ENCODE measurements at regions not wholly inside any gene's neighbourhood (a gene's known extent, or its start where the extent isn't known, plus 50 kb on each side); places are given as distances from the start of the nearest gene placed in this dataset.

DNA sequence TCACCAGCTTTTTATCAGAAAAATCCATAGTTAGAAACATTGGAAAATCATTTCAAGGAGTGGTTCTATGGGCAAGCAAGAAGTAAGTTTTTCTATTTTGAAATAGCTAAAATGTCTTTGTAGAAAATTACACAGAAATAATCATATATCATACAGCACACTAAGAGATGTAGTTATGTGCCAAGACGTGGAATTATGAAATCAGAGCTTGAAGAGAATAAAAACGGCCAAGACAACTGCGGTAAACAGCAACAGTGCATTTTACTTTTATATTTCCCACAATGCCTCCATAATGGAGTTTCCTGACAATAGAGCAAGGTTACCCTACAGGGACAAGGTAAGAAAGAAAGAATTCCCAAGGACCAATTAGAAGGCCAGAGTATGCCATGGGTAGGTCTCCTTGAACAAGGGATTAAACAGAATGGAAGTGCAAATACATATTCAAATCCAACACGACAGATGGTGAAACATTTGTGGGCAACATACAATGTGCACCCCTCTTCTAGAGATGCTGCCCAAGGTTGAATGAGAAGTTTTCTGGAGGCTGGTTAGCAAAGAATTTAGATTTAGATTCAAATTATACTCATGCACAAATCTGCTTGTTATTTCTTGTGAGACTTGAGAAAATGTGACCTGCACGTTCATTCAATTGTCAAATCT, 76.1 kb upstream of the BTG1 start:
- DNase-seq, result no peak

DNA sequence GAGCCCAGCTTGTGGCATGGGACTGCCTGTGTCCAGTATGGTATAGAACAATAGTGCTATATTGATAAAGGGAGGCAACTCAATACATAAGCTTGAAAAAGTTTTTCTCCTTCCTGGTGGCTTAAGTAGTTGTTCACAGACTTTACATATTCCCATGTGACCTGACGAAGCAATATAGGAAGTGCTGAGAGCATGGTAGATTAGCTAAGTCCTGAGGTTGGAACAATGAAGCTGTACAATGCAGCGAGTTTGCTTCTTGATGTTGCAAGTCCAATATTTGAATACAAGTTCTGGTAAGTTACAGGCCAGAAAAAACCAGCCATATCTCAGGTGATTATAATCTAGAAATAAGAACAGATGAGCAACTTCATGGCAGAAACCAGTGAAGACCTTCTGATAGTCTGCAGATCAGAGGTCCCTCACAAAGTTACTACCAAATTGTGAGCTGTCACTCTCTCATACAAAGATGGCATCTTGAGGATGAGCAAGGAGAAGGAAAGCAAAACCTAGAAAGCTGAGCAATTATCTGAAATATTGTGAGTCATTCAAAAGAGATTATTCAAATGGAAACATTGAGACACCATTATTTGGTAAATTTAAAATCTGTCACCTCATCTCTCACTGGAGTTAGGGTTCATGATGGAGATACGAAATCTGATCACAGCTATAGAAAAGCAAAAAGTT, 72.9 kb upstream of the BTG1 start:
- no peak for DNase-seq

DNA sequence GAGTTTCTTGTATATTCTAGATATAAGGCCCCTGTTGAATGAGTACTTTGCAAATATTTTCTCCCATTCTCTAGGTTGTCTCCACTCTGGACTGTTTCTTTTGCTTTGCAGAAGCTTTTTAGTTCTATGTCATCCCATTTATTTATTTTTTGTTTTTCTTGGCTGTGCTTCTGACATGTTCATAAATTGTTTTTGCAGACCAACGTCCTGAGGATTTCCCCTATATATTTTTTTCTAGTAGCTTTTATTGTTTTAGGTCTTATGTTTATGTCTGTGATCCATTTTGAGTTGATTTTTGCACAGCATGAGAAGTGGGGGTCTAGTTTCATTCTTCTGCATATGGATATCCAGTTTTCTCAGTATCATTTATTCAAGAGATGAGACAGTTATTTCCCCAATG, 70.4 kb upstream of the BTG1 start:
- no peak for DNase-seq

DNA sequence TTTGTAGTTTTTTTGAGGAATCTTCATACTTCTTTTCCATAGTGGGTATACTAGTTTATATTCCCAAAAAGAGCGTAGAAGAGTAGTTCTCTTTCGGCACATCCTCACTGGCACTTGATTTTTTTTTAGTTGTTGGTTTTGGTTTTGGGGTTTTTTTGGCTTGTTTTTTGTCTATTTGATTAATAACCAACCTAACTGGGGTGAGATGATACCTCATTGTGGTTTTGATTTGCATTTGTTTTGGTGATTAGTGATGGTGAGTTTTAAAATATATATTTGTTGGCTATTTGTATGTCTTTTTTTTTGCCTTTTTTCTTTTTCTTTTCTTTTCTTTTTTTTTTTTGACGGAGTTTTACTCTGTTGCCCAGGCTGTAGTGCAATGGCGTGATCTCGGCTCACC, 69.7 kb upstream of the BTG1 start:
- DNase-seq, result no peak

DNA sequence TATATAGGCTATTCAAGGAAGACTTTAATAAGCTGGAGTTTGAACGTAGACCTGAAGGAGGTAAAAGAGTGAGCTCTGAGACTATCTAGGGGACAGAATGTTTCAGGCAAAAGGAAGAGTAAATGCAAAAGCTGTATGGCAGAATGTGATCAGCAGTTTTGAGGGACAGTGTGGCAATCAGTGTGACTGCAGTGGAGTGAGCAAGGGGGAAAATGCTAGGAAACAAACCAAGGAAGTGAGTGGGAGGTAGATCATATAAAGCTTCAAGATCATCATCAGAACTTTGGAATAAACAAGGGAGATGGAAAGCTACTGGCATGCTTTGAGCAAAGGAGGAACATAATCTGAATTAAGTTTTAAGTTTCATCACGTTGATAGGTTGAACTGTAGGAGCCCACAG, 67.5 kb upstream of the BTG1 start:
- no peak for DNase-seq

DNA sequence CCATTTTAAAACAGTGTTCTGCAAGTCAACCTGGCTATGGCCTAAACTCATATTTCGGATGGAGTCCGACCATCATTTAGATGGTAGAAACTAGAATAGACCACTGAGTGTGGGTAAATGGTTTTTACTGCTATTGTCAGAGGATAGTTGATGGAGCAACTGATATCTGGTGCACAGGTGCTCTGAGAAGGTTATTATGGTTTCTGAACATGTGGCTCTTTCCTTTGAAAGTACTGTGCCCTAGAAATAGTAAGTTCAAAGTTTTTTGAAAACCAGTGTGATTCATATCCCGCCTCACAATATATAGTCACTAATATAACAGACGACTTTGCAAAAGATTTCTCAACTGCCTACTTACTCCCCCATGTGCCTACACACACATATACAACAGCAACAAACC, 64.4 kb upstream of the BTG1 start:
- DNase-seq, result no peak

DNA sequence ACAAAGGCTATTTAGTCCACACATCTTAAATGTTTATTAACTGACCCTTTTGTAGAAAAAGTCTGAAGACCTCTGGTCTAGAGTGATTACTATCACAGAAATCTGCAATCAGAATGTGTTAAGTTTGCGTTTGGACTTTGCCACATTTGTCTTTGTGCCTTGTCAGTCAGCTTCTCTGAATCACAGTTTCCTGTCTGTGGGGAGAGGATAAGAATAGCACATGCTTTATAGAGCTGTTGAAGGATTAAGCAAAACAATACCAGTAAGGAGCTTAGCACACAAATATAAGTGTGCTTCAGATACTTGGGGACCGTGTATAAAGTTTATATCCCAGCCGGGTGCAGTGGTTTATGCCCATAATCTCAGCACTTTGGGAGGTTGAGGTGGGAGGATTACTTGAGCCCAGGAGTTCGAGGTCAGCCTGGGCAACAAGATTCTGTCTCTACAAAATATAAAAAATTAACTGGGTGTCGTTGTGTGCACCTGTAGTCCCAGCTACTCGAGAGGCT, 63.0 kb upstream of the BTG1 start:
- no peak for DNase-seq

DNA sequence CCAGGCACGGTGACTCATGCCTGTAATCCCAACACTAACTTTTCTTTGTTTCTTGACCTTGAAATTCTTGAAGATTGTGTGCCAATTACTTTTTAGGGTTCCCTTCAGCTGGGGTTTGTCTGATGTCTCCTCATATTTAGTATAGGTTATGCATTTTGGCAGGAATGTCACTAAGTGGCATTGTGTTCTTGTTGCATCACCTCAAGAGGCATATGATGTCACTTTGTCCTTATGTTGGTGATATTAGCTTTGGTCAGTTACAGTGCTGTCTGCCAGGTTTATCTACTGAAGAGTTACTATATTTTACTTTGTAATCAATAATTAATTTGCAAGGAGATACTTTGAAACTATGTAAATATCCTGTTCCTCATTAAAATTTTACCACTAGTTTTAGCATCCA, 61.0 kb upstream of the BTG1 start:
- DNase-seq, result no peak

DNA sequence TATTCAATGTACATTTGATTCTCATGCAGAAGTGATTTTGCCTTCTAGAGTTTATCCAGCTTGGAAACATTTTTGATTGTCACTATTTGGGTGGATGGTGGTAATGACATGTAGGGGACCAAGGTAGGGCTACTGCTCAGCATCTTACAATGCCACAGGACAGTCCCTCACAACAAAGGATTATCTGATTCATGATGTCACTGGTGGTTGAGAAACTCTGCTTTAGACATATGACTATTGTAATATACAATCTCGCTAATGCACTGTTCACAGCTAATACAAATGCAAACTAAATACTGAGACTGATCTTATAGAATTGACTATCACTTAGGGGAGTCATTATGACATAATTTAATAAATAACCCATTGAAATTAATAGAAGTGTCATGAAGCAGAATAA, 60.4 kb upstream of the BTG1 start:
- no peak for DNase-seq

DNA sequence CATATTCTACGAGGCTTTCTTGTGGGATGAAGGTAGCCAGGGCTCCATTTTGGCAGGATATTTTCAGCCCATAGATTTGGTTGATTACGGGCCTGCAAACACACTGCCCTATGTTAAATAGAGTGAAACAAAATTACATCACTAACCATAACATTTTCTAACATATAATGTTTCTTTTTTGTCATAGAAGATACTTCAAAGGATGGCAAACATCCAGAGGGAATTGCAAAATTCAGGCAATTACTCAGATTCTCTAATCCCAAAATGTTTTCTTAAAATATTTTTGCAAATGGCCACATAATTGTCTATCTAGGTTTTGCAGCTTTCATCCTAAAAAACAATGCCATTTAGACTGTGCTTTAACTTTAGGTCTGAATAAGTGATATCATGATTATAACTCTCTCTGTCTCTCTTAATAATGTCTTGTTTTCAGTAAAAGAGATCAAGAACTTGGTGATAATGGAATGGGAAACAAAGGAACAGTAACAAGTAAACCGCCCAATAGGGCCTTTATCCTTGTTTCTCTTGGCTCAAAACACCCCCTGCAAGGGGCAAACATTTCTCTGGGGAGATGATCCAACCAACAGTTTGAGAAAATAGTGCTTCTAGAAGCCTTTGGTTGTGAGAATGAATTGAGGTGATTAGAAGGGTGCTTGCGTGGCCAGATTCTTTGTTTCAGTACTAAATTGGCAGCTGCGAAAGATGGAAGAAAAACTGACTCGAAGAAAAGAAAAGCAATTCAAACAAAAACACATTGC, 54.4 kb upstream of the BTG1 start:
- no peak for DNase-seq

DNA sequence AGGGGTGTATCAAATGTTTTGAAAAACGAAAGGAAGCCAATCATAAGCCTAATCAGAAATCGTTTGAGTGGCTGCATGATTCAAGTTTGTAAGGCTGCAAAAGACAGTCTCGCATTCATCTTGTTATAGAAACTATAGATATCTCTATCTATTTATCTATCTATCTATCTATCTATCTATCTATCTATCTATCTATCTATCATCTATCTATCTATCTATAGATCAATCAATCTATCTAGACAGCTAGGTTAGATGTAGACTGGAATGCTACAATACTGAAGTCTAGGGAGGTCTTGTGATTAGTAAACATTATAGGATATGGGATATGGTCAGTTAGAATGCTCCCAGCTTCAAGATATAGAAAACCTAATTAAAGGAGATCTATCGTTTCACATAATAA, 52.2 kb upstream of the BTG1 start:
- DNase-seq, result no peak

DNA sequence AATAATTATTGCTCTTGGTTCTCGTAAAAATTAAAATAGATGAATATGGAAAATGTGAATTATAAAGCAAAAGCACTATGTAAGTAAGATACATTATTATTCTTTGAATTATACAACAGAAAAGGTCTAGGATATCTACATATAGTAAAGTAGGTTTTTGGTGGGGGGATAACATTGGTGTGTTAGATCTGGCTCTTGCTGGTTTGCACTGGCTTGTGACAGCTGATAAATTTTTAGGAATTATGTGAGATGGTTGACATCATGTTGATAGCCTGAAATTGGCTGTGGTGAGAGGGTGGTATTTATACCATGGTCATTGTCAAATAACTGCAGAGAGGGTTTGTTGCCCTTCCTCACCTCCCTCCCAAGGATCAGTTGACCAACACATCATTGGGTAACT, 50.7 kb upstream of the BTG1 start:
- no peak for DNase-seq
